Ovary (tissue), 7 donors: ENCODE measurements at regions not wholly inside any gene's neighbourhood (a gene's known extent, or its start where the extent isn't known, plus 50 kb on each side); places are given as distances from the start of the nearest gene placed in this dataset.

Experiments
- DNase-seq, 5 donors: peaks; one replicate each; pipeline ENCODE4 v3.0.0-alpha.2; 2019 to 2020
- H3K27ac ChIP-seq, 2 donors: fragments of 200-600 bp; one replicate each; pipeline versions ENCODE4 v1.5.1 to v1.8.0; 2019 to 2022
- H3K27me3 ChIP-seq: fragments of 200-600 bp; one replicate; pipeline ENCODE4 v1.8.0; 2022
- H3K36me3 ChIP-seq: fragments of 200-600 bp; sonication (generic); one replicate; pipeline ENCODE4 v1.5.1; 2019
- H3K4me1 ChIP-seq: one replicate; pipeline ENCODE4 v1.8.1; 2013; ENCODE audit warnings: mild to moderate bottlenecking, moderate library complexity; ENCODE audit not compliant: insufficient read depth
- H3K4me3 ChIP-seq: fragments of 200-600 bp; sonication (generic); one replicate; pipeline ENCODE4 v1.5.1; 2017
- H3K9me3 ChIP-seq, 2 donors: fragments of 200-600 bp in 1 of 2; sonication (generic) in 1 of 2; one replicate each; pipeline versions ENCODE4 v1.5.1 to v1.8.1; 2013 to 2019; ENCODE audit warnings: mild to moderate bottlenecking in 1 of 2, moderate library complexity in 1 of 2
- CTCF ChIP-seq, 3 donors: fragments of 450-650 bp in 2 of 3; fragments of 200-600 bp in 1 of 3; IDR thresholded peaks; one replicate each; pipeline versions ENCODE4 v1.5.1 to v1.8.0; 2016 to 2022; ENCODE audit warnings: antibody characterized with exemption in 3 of 3, mild to moderate bottlenecking in 1 of 3
- EP300 ChIP-seq: sonication (generic); formaldehyde crosslinking; IDR thresholded peaks from one replicate; pipeline ENCODE4 v1.6.1; 2017; ENCODE audit warnings: antibody characterized with exemption
- POLR2A ChIP-seq: fragments of 450-650 bp; IDR thresholded peaks from one replicate; pipeline ENCODE4 v1.6.1; 2017; ENCODE audit warnings: antibody characterized with exemption, mild to moderate bottlenecking, moderate library complexity
- WGBS, 3 donors: extraction: QIAGEN DNeasy Blood & Tissue Kit in 1 of 3; methylation state at CpG; one replicate each; pipeline versions ENCODE4 v1.1.5 to v1.1.7; 2013 to 2017; 5-methylcytosine and 5-hydroxymethylcytosine counted together
- intact Hi-C, 4 donors: fragments of 100-400 bp; cut with DNase I; formaldehyde crosslinking; loops; one replicate each; pipeline versions ENCODE4 v1.11.0 to v1.15.1; 2022 to 2023
- donor health status: DM: no; HTN: no; CAD: no; lungs with moderate emphysema.
- donor health status: DM: no; HTN: no; CAD: no.
- donor health status: Bipolar disorder and iron deficiency.
- donor health status: DM: no; HTN: no; CAD: no.
- donor health status: DM: yes; HTN: yes; CAD: no.

DNA sequence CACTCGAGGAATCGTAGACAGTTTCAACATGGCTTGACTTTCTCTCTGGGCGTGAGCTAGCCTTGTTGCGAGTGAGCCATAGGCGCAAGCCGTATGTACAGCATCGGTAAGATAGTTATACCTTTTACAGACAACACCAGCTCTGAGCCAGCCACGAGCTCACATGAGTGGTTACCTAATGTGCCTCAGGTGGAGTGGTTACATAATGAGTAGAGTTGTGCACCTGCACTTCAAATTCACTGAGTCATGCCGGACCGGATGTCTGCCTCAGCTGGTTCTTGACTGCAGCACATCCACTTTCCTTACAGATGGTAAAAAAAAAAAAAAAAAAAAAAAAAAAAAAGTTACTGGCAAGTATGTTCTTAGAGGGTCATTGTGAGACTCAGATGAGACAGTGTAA lies 360.4 kb upstream of the NR5A2 start:
- Histone ChIP-seq H3K9me3 (no peaks in the 10 kb centered on the region), H3K27ac (no peak overlapping the region), H3K27me3 (no peaks in the 10 kb centered on the region), H3K4me1 (no peaks in the 10 kb centered on the region), H3K36me3 (no peaks in the 10 kb centered on the region), H3K4me3 (no peak overlapping the region)
- 91 to 93% (median 92%) methylated on average over 10 of the region's 10 CpGs for WGBS, 3 donors
- intact Hi-C loops: no loop called here
- DNase-seq: no peak
- TF ChIP-seq POLR2A: no peak
- TF ChIP-seq CTCF (IDR thresholded peaks at IDR 0.05): no peak
- no peak for TF ChIP-seq EP300

GRCh38 chr1:199669916-199670315 lies 357.6 kb upstream of the NR5A2 start:
- Histone ChIP-seq H3K27ac (no peak overlapping the region), H3K36me3 (no peaks in the 10 kb centered on the region), H3K9me3 (no peaks in the 10 kb centered on the region), H3K4me3 (no peak overlapping the region), H3K4me1 (no peaks in the 10 kb centered on the region), H3K27me3 (no peaks in the 10 kb centered on the region)
- TF ChIP-seq POLR2A (no peak), EP300 (no peak), CTCF (IDR thresholded peaks at IDR 0.05) (no peak)
- no peak for DNase-seq
- intact Hi-C loops: loop anchor here in 1 of 4 donors (10.0 kb wide), 1 partner anchor 845 kb away; no protein-coding TSS in a partner anchor

DNA sequence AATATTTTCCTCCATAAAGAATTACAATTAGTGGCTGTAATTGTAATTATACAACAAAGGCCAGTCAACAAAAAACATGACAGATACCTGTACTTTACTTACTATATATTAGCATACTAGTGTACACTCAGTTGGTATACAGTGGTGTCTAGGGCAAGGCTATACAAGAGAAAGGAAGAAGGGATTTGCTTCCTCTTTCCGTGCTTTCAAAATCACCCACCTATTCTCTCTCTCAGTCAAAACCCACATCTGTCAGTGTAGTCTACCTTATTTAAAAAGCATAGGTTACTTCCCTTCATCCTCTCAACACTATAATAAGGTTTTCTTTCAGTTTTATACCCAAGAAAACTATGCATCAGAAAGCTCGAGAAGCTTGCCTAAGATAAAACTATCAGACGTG lies 355.8 kb upstream of the NR5A2 start:
- intact Hi-C loops: loop anchor here in 1 of 4 donors (10.0 kb wide), 1 partner anchor 843 kb away; no protein-coding TSS in a partner anchor
- no peak for DNase-seq
- Histone ChIP-seq H3K27me3 (no peaks in the 10 kb centered on the region), H3K9me3 (no peaks in the 10 kb centered on the region), H3K27ac (no peak overlapping the region), H3K4me1 (no peaks in the 10 kb centered on the region), H3K36me3 (no peaks in the 10 kb centered on the region), H3K4me3 (no peak overlapping the region)
- 82 to 86% (median 82%) methylated on average over 3 of the region's 3 CpGs for WGBS, 3 donors
- no peak for TF ChIP-seq POLR2A
- no peak for TF ChIP-seq CTCF (IDR thresholded peaks at IDR 0.05)
- no peak for TF ChIP-seq EP300

GRCh38 chr1:199675937-199676336 lies 351.6 kb upstream of the NR5A2 start:
- Histone ChIP-seq H3K9me3 (no peaks in the 10 kb centered on the region), H3K36me3 (no peaks in the 10 kb centered on the region), H3K27ac (no peak overlapping the region), H3K27me3 (no peaks in the 10 kb centered on the region), H3K4me1 (no peaks in the 10 kb centered on the region), H3K4me3 (no peak overlapping the region)
- no peak for TF ChIP-seq CTCF (IDR thresholded peaks at IDR 0.05)
- TF ChIP-seq EP300: no peak
- TF ChIP-seq POLR2A: no peak
- WGBS, 3 donors: 81 to 89% (median 85%) methylated on average over 3 of the region's 3 CpGs
- DNase-seq: no peak
- intact Hi-C loops: loop anchor here in 1 of 4 donors (10.0 kb wide), 1 partner anchor 839 kb away; no protein-coding TSS in a partner anchor
